NB4 (cell line): ENCODE measurements at regions not wholly inside any gene's neighbourhood (a gene's known extent, or its start where the extent isn't known, plus 50 kb on each side); places are given as distances from the start of the nearest gene placed in this dataset.

Experiments
- CTCF ChIP-seq: IDR thresholded peaks from one replicate; pipeline ENCODE4 v1.5.1; 2012; ENCODE audit warnings: low read depth, low read length
- MYC ChIP-seq: IDR thresholded peaks from 2 replicates; pipeline ENCODE4 v1.6.1; 2011; ENCODE audit warnings: low read depth, low read length
- POLR2A ChIP-seq: IDR thresholded peaks from 2 replicates; pipeline ENCODE4 v1.6.1; 2011; ENCODE audit warnings: mild to moderate bottlenecking; ENCODE audit not compliant: insufficient read length; ENCODE audit errors: extremely low read depth

- TF ChIP-seq CTCF: no peak
- no peak for TF ChIP-seq MYC
- no peak for TF ChIP-seq POLR2A
These were observed 1817.6 kb upstream of the C9orf72 start for GRCh38 chr9:29390859-29391258.
